Stimulated activated CD4-positive, alpha-beta T cell treated with anti-CD3 and anti-CD28 coated beads, Interleukin-2, amount 100 ng/mL, for 48 hours (primary cell): ENCODE measurements at regions not wholly inside any gene's neighbourhood (a gene's known extent, or its start where the extent isn't known, plus 50 kb on each side); places are given as distances from the start of the nearest gene placed in this dataset.

Experiments
- DNase-seq, 2 donors: peaks; one replicate each; pipeline ENCODE4 v3.0.0-alpha.2; 2020

- DNase-seq = no peak
These were observed 130.2 kb upstream of the DLX2 start for GRCh38 chr2:172232708-172233396.

GRCh38 chr2:172233987-172234715 is 131.5 kb upstream of the DLX2 start:
- no peak for DNase-seq

- DNase-seq = no peak
These were observed 132.3 kb upstream of the DLX2 start for GRCh38 chr2:172234716-172235691.

- no peak for DNase-seq
These were observed 137.4 kb upstream of the DLX2 start for GRCh38 chr2:172239944-172240590.

- DNase-seq = no peak
These were observed 138.5 kb upstream of the DLX2 start for GRCh38 chr2:172241222-172241621.

- DNase-seq = no peak
These were observed 139.8 kb upstream of the DLX2 start for GRCh38 chr2:172242471-172242870.

GRCh38 chr2:172242961-172243360 is 140.3 kb upstream of the DLX2 start:
- DNase-seq = no peak

GRCh38 chr2:172244419-172245130 is 141.9 kb upstream of the DLX2 start:
- no peak for DNase-seq

- DNase-seq = no peak
These were observed 143.9 kb upstream of the DLX2 start for GRCh38 chr2:172246649-172247048.

GRCh38 chr2:172247203-172247602 is 144.5 kb upstream of the DLX2 start:
- DNase-seq = no peak

GRCh38 chr2:172248381-172248780 is 145.7 kb upstream of the DLX2 start:
- DNase-seq = no peak

- no peak for DNase-seq
These were observed 146.1 kb upstream of the DLX2 start for GRCh38 chr2:172248785-172249187.

GRCh38 chr2:172249334-172249733 is 146.6 kb upstream of the DLX2 start:
- DNase-seq = no peak

GRCh38 chr2:172249986-172250385 is 147.3 kb upstream of the DLX2 start:
- no peak for DNase-seq

- DNase-seq = no peak
These were observed 148.5 kb upstream of the DLX2 start for GRCh38 chr2:172251231-172251630.

GRCh38 chr2:172252154-172252553 is 149.5 kb upstream of the DLX2 start:
- DNase-seq = no peak

- DNase-seq = peak; percentile 48 to 77
These were observed 150.7 kb upstream of the DLX2 start for GRCh38 chr2:172253190-172254052.

- no peak for DNase-seq
These were observed 154.2 kb upstream of the DLX2 start for GRCh38 chr2:172256886-172257285.

- DNase-seq = no peak
These were observed 157.1 kb upstream of the DLX2 start for GRCh38 chr2:172259827-172260226.

GRCh38 chr2:172260336-172260735 is 157.6 kb upstream of the DLX2 start:
- DNase-seq = no peak

GRCh38 chr2:172261292-172261691 is 158.6 kb upstream of the DLX2 start:
- no peak for DNase-seq
